Esophagus muscularis mucosa (tissue), 4 donors: ENCODE measurements at regions not wholly inside any gene's neighbourhood (a gene's known extent, or its start where the extent isn't known, plus 50 kb on each side); places are given as distances from the start of the nearest gene placed in this dataset.

Experiments used
- DNase-seq: peaks from one replicate; pipeline ENCODE4 v3.0.0-alpha.2; 2017; ENCODE audit errors: extremely low spot score
- H3K27ac ChIP-seq, 4 donors: fragments of 200-600 bp; sonication (generic); replicated peaks in 1 of 4; 1 replicate in 3 of 4; 2 replicates in 1 of 4; pipeline ENCODE4 v1.5.1; 2016 to 2019; ENCODE audit warnings: mild to moderate bottlenecking in 1 of 4
- H3K27me3 ChIP-seq, 4 donors: fragments of 200-600 bp; sonication (generic); one replicate each; pipeline versions ENCODE4 v1.5.1 to v1.6.0; 2016 to 2019
- H3K36me3 ChIP-seq, 4 donors: fragments of 200-600 bp; sonication (generic); one replicate each; pipeline ENCODE4 v1.5.1; 2016 to 2019
- H3K4me1 ChIP-seq, 4 donors: fragments of 200-600 bp; sonication (generic); one replicate each; pipeline ENCODE4 v1.5.1; 2016 to 2019
- H3K4me3 ChIP-seq, 4 donors: fragments of 200-600 bp; sonication (generic); 1 replicate in 2 of 4; 2 replicates in 2 of 4; pipeline ENCODE4 v1.5.1; 2016 to 2019; ENCODE audit warnings: mild to moderate bottlenecking in 4 of 4, moderate library complexity in 1 of 4
- H3K9me3 ChIP-seq, 4 donors: fragments of 200-600 bp; sonication (generic); 1 replicate in 3 of 4; 2 replicates in 1 of 4; pipeline ENCODE4 v1.5.1; 2016 to 2019
- CTCF ChIP-seq, 3 experiments: fragments of 200-600 bp in 2 of 3; fragments of 450-650 bp in 1 of 3; sonication (generic) in 2 of 3; IDR thresholded peaks; one replicate each; pipeline ENCODE4 v1.5.1; 2017 to 2019; ENCODE audit warnings: antibody characterized with exemption in 3 of 3, mild to moderate bottlenecking in 2 of 3, moderate library complexity in 1 of 3
- EP300 ChIP-seq: sonication (generic); formaldehyde crosslinking; IDR thresholded peaks from one replicate; pipeline ENCODE4 v1.6.1; 2017; ENCODE audit warnings: antibody characterized with exemption
- POLR2A ChIP-seq: fragments of 450-650 bp; IDR thresholded peaks from one replicate; pipeline ENCODE4 v1.6.1; 2017; ENCODE audit warnings: antibody characterized with exemption, moderate library complexity, mild to moderate bottlenecking, low read depth
- POLR2AphosphoS5 ChIP-seq, 2 donors: sonication (generic); formaldehyde crosslinking; IDR thresholded peaks; one replicate each; pipeline ENCODE4 v1.6.1; 2017; ENCODE audit warnings: antibody characterized with exemption in 2 of 2
- WGBS: methylation state at CpG from one replicate; pipeline ENCODE4 v1.1.5; 2018; 5-methylcytosine and 5-hydroxymethylcytosine counted together
- intact Hi-C: fragments of 100-400 bp; cut with DNase I; formaldehyde crosslinking; loops from one replicate; pipeline ENCODE4 v1.15.1; 2023

- intact Hi-C loops: no loop called here
- Histone ChIP-seq H3K9me3 (peaks cover 0 to 17% (median 6%) of the 10 kb centered on the region in 4 donors), H3K27ac (no peak overlapping the region), H3K4me1 (no peaks in the 10 kb centered on the region), H3K36me3 (no peaks in the 10 kb centered on the region), H3K27me3 (no peaks in the 10 kb centered on the region), H3K4me3 (no peak overlapping the region)
- WGBS: 90% methylated on average over 1 of the region's 1 CpG
- TF ChIP-seq EP300 (no peak), CTCF (IDR thresholded peaks at IDR 0.05) (no peak), POLR2A (no peak), POLR2AphosphoS5 (IDR thresholded peaks at IDR 0.05) (no peak)
- no peak for DNase-seq
Measured at GRCh38 chr12:90569685-90570084, 385.3 kb downstream of the CCER1 start.

- Histone ChIP-seq H3K4me1 (no peaks in the 10 kb centered on the region), H3K9me3 (peaks cover 0 to 17% (median 6%) of the 10 kb centered on the region in 4 donors), H3K4me3 (no peak overlapping the region), H3K27me3 (no peaks in the 10 kb centered on the region), H3K36me3 (no peaks in the 10 kb centered on the region), H3K27ac (no peak overlapping the region)
- TF ChIP-seq POLR2A (no peak), CTCF (IDR thresholded peaks at IDR 0.05) (no peak), POLR2AphosphoS5 (IDR thresholded peaks at IDR 0.05) (no peak), EP300 (no peak)
- intact Hi-C loops: no loop called here
- DNase-seq: no peak
Measured at GRCh38 chr12:90562671-90563070, 392.3 kb downstream of the CCER1 start.

GRCh38 chr12:90548595-90548994, 406.4 kb downstream of the CCER1 start:
- no peaks in the 10 kb centered on the region for H3K36me3 ChIP-seq

GRCh38 chr12:90546511-90546910, 408.5 kb downstream of the CCER1 start:
- Histone ChIP-seq H3K4me1 (peaks cover 0 to 8% (median 3%) of the 10 kb centered on the region in 4 donors), H3K27ac (no peak overlapping the region), H3K9me3 (no peaks in the 10 kb centered on the region), H3K4me3 (no peak overlapping the region), H3K36me3 (no peaks in the 10 kb centered on the region), H3K27me3 (no peaks in the 10 kb centered on the region)
- intact Hi-C loops: no loop called here
- WGBS: 87% methylated on average over 3 of the region's 3 CpGs
- no peak for TF ChIP-seq POLR2A
- no peak for TF ChIP-seq CTCF (IDR thresholded peaks at IDR 0.05)
- TF ChIP-seq POLR2AphosphoS5 (IDR thresholded peaks at IDR 0.05): no peak
- no peak for TF ChIP-seq EP300
- no peak for DNase-seq

More at GRCh38 chr12:90548595-90548994, 406.4 kb downstream of the CCER1 start:
- TF ChIP-seq EP300 (no peak), POLR2AphosphoS5 (IDR thresholded peaks at IDR 0.05) (no peak), POLR2A (no peak)
- intact Hi-C loops: no loop called here
- 88% methylated on average over 1 of the region's 1 CpG for WGBS
- no peaks in the 10 kb centered on the region for H3K27me3 ChIP-seq
- H3K4me1 ChIP-seq: peaks cover 0 to 4% (median under 1%) of the 10 kb centered on the region in 4 donors
- DNase-seq: no peak
- H3K27ac ChIP-seq: no peak overlapping the region
- H3K4me3 ChIP-seq: no peak overlapping the region
- no peaks in the 10 kb centered on the region for H3K9me3 ChIP-seq

- 73% methylated on average over 4 of the region's 4 CpGs for WGBS
- Histone ChIP-seq H3K36me3 (no peaks in the 10 kb centered on the region), H3K27me3 (no peaks in the 10 kb centered on the region), H3K4me1 (peaks cover 0 to 8% (median 3%) of the 10 kb centered on the region in 4 donors), H3K4me3 (no peak overlapping the region), H3K27ac (no peak overlapping the region), H3K9me3 (no peaks in the 10 kb centered on the region)
- intact Hi-C loops: no loop called here
- TF ChIP-seq CTCF (IDR thresholded peaks at IDR 0.05) (no peak), POLR2A (no peak), EP300 (no peak), POLR2AphosphoS5 (IDR thresholded peaks at IDR 0.05) (no peak)
- no peak for DNase-seq
Measured at GRCh38 chr12:90543841-90544240, 411.1 kb downstream of the CCER1 start.
